ENCODE measurements at regions not wholly inside any gene's neighbourhood (a gene's known extent, or its start where the extent isn't known, plus 50 kb on each side); places are given as distances from the start of the nearest gene placed in this dataset.
A peak's percentile ranks its signal among the peaks of the same experiment; 100 is the strongest.

DNA sequence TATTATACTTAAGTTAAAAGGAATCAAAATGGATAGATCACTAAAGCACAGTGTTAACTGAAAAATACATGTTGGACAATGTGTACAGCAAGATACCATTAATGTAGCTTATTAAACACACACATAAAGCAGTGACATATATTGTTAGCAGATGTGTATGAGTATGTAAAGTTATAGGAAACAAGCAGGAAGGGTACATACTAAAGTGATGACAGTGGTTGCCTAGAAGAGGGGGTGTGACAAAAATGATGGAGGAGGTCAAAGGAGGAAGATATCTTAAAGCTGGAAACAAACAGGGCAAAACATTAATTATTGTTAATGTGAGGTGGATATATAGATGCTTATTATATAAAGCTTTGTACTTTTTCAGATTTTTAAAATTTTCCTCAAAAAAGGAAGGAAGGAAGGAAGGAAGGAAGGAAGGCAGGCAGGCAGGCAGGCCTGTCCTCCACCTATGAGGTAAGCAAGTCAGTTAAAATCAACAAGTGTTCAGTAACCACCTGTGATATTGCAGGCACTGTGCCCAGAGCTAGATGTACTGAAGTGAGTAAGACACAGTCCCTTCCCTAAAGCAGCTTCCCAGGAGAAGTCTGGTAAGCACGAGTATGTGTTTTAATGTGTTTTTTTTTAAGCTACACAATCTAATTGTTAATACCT, 252.9 kb upstream of the NR5A2 start:
- DNase-seq: peak; percentile 21

DNA sequence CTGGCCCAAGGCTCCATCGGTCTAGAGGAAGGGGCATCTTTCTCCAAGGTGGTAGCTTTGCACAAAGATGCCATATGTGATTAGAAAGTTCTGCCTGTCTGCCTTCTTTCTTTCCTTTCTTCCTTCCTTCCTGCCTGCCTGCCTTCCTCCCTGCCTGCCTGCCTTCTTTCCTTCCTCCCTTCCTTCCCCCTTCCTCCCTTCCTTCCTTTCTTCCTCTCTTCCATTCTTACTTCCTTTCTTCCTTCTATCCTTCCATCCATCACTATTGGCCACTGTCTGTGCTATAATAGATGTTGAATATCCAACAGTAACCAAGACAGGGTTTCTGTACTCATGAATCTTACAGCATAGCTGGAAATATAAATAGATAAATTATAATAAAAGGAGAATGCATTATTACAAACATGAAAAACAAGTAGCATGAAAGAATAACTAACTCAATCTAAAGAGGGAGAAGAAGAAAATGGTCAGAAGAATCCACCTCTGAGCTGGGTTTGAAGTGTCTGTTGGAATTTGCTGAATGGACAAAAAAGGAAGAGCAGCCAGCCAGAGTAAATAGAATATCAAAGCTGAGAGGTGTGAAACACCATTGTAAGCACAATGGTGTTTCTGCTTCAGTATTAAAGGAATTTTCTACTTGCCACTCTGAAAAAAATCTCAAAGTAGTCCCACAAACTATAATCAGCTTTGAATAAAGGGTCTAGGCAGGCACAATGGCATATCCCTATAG, 250.6 kb upstream of the NR5A2 start:
- DNase-seq: no peak

DNA sequence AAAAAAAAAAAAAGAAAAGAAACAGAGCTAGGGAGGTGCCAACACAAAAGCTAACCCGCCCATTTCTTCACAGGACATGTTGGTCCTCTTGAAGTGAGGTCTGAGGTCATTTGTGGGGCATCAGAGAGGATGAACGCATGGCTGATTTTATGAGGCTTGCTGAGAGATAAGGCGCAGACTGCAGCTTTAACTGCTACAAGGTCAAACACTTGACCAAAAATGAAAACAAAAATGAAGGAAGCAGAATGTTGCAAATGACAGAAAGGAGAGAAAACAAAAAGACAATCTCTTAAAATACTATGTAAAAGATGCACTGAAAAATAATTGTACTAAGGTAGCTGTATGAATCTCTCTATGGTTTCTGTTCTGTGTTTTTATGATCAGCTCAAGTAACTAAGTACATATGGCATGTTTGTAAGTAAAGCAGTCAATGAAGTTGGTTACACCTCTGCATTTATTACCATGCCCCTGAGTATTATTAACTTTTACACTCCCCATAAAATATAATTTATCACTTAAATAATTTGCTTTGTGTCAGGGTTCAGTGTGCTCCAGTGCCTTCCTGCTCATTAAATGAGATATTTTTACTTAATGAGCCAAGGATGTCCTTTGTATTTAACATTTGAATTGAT, 249.1 kb upstream of the NR5A2 start:
- DNase-seq: no peak

DNA sequence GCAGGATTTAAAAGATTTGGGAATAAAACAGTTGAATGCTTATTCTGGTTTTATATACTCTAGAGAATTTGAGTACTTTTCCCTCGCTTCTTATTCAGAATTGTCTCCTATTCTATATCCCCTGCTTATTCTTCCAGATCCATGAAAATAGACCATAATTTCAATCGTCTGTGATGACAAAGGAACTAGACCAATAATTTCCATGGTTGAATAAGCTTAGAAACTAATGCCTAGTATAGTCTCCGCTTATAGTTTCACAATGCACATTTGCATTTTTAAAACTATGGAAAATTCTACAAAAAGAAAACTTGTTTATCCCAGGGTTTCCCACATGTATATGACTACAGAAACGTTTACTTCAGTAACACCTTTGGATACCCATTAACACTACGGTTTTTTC, 247.4 kb upstream of the NR5A2 start:
- DNase-seq: no peak

DNA sequence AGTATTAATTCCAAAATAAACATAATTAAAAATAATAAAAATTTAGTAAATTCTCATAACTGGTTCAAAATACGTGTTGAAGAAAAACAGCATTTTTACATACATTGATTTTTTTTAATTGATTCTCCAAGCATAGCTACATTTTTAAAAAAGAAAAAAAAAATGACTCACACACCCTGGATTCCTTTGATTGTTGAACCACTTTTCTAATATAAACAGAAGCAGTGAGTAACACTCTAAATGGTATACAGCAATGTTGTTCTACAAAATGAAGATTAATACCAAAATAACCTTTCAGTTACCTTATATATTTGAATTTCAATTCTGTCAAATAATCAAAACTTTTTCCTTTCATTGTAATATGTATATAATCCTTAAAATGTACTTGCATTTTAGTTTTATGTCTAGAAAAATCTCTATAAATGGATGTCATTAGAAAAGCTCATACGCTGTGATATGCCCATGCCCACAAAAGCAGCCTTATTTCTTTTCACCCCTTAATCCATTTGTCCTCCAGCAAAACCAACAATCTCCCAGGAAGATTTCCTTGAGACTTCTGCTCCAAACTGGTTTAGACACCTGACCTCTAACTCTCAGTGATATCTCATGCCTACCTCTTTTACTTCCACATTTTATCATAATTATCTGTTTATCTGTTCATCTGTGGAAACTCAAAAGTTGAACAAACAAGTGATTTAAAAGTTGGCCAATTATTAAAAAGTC, 246.4 kb upstream of the NR5A2 start:
- DNase-seq: no peak

DNA sequence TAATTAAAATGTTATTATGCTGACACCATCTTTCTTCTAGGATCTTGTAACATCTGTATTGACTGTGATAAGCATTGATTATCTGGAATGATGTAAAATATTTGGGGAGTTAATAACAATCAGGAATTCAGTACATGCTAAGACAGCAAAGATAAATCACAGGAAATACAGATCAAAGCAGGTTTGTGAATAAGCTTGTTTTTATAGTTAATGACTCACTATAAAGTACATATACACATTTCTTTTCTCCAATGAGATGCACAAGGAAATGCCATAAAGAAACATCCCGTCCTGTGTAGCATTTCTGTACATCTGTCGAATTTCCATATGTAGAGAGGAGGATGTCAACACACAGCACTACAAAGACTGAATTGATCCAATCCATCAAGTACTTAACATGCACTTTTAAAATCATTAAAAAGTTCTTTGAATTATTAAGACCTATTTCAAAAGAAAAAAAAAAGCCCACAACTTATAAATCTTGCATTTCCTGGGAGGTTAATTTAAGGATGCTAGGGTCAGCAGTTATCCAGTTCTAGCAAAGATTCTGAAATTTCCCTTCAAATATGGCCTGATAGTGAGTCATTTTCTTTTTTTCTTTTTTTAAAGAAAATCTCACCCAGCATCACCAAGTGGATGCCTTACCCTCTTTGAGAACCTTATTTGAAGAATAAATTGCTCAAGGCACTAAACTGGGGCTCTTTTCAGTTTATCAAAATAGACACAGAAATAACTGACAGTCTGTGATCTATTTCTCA, 243.2 kb upstream of the NR5A2 start:
- DNase-seq: no peak

DNA sequence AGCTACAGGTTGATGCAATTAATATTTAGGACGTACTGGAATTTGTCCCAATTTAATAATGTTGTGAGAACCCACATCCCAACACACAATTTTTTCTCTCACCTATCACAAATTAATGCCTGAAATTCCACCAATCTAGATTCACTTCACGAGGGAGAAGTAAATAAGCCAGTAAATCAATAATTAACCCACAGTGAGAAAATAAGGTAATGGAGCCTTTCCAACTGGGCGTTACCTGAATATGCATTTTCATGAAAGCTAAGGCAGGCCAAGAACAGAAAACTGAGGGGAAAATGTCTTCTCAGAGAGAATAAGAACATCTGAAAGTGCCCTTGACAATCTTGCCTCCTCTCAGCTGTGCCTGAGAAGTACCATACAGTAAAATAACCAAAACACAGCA, 240.8 kb upstream of the NR5A2 start:
- DNase-seq: no peak

DNA sequence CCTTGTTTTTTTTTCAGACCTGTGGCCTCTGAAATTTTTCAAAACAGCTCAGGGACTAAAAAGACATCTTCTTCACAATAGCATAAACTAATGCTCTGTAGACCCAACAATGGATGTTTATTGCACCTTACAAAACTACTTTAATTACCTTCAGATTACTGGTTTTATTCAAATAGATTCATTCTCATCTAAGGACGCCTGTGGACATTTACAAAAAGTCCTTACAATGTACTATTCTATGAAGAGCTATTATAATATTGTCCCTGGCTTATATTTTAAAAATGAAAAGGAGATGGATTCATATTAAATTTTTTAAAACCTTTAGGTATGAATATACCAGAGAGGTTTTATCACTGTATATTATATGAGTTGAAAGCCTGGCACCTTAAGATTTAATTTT, 238.4 kb upstream of the NR5A2 start:
- DNase-seq: no peak

DNA sequence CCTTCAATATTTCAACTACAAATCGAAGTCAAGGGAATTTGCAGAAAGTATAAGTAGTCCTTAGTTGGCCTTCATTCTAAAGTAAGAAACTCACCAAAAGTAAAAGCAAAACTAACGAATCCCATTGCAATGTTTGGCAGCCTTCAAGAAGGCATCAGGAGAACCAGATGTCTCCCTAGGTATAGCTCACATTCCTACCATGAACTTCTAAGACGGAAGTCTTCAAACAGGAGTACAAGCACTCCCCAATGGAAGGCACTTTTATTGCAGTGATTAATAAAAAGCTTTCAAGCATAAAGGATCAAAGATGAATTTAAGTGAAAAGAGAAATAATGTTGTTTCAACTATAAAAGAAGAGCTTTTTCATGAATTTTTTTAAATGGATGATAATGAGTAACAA, 236.0 kb upstream of the NR5A2 start:
- DNase-seq: no peak

DNA sequence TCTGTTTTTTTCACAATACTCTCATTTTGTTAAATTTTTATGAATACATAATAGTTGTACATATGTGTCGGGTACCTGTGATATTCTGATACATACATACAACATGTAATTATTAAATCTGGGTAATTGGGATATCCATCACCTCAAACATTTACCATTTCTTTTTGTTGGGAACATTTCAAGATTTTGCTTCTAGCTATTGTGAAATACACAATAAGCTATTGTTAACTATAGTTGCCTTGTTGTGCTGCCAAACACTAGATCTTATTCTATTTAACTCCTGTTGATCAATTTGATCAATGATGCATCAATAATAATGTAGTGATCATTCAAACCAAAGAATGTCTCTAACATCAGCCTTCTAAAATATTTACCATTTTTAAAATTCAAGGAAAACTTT, 234.6 kb upstream of the NR5A2 start:
- DNase-seq: no peak

DNA sequence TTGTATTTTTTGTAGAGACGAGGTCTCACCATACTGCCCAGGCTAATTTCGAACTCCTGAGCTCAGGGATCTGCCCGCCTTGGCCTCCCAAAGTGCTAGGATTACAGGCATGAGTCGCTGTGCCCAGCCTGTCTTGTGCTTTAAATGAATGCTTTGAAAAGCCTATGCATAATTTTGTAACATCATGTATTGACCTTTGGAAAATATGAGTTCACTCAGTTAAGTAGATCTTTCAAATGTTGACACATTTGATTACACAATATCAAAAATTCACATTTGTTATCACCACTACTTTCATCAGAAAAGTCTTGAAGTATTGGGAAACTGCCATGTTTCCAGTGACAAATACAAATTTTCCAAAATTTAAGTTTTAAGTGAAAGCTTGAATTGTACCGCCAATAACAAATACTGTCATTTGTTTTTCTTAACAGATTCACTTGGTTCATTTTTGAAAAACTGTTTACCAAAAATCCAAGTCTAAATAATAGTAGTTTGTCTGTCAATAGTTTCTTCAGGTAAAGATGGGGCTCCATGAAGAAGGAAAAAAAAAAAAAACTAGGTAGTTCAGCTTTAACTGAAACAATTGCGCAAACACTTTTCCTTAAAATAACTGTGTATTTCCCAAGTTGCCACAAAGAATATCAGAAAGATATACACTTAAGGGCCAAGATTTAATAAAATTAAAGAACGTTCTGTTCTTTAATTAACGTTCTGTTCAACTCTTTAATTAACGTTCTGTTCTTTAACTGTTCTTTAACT, 233.2 kb upstream of the NR5A2 start:
- DNase-seq: no peak

DNA sequence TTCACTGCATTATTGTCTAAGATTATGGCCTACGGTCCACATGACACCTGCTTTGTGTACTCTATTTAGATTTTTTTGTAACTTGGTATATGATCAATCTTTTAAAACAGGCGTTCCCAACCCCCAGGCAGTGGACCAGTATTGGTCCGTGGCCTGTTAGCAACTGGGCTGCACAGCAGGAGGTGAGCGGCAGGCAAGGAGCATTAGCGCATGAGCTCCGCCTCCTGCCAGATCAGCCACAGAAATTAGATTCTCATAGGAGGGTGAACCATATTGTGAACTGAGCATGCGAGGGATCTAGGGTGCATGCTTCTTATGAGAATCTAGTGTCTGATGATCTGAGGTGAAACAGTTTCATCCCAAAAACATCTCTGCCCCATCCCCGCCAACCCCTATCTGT, 228.4 kb upstream of the NR5A2 start:
- no peak for DNase-seq

DNA sequence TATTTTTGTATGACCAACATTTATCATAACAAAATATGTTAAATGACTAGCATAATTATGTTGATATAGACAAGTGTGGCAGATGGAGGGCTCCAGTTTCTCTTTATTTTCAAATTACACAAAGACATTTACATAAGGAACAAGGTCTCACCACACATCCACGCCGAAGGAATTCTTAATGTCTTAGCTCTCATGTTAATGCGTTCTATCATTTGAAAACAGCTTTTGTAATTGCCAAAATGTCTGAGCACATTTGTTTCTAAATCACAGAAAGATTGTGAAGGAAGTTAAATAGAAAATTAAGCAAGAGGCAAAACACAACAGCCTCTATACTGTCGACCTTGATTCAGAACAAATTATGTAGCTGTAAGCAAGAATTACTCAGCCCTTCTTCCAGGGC, 223.0 kb upstream of the NR5A2 start:
- DNase-seq: no peak

DNA sequence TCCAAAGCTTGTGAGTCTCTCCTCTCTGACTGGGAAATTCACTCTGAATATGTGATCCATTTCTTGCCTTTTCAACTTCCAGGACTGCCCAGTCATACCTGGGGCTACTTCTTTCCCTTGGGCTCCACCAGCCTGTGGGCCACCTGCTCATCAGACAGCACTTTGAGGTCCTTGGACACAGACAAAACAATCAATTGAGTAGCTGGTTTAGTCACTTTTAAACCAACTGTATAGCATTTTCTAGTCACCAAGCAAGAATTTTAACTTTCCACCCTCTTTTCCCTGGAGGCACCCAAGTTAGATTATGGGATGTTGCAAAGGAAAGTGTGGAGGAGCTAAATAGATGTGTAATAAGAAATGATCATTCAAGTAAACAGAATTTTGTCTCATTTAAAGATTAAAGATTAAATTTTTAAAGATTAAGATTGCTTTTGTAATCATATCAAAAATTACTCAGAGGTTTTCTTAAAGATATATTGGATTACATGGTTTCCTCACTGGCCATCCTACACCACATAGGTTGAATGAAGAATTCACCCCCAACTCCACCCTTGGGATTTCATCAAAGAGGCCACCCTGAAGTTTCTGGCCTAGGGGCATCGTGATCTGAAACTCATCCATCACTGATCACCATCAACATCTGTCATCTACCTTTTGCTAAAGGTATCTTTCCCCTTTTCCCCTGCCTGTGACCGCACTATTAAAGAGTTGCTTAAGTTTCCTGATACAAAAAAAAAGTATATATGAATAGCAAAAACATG, 219.2 kb upstream of the NR5A2 start:
- DNase-seq: no peak

DNA sequence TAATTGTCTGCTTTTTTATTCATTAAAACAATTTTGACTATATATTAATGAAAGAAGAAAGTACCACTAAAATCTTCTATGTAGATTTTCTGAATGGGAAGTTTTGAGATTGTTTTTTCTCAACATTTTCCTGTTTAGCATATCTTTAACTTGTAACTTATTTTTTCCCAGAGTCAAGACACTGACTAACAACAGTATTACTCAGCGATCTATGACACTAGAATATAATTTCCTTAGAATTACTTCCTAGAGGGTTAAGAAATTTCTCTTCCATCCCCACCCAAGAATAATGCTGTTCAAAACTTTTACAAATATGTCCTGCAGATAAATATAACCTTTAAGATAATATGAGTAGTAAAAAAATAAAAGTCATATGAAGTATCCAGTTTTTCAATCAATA, 218.2 kb upstream of the NR5A2 start:
- no peak for DNase-seq

DNA sequence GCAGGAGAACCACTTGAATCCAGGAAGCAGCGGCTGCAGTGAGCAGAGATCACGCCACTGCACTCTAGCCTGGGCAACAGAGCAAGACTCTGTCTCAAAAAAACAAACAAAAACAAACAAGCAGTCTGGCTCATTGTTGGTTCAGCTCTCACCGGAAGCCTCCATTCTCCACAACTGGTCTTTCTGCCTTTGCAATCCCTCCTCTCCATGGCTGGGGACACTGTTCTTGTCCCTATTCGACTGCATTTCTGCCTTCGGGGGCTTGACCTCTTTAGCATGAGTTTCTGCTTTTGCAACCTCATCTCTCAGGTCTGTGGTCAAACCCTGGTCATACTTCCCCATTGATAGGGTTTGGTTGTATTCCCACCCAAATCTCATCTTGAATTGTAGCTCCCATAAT, 216.3 kb upstream of the NR5A2 start:
- DNase-seq: no peak

DNA sequence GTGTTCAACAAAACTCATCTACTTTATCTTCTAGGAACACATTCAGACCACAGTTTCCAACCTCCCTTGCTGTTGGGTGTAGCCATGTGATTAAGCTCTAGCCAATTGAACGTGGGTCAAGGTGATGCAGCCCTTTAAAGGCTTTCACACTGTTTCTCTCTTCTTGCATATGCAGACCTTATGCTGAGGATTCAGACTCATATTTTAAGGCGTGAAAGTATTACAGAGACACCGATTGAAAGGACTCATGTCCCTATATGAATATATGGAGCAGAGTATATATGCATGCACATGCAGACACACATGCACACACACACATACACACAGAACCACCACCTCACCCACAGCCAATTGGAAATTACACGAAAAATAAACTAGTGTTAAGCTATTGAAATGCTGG, 214.3 kb upstream of the NR5A2 start:
- no peak for DNase-seq

DNA sequence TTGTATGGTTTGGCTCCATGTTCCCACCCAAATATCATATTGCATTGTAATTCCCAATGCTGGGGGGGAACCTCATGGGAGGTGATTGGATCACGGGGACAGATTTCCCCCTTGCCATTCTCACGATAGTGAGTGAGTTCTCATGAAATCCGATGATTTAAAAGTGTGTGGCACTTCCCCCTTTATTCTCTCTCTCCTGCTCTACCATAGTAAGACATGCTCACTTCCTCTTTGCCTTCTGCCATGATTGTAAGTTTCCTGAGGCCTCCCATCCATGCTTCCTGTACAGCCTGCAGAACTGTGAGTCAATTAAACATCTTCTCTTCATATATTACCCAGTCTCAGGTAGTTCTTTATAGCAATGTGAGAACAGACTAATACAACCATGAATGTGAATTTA, 211.6 kb upstream of the NR5A2 start:
- no peak for DNase-seq

DNA sequence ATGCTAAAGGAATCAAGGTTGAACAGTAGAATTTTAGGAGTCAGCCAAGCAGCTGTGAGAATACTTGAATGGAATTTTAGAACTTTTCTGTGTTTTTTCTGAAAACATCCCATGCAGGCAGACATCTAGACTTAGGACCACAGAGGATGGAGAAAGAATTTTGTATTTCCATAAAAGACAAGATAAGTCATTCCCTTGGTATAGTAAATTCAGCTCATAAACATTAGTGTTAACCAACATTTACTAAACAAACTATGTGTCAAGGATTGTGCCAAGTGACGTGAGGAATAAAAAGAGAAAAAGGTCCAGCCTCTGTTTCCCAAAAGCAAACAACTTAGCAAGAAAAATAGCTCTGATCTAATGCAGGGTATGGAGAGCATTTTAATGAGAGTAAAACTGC, 210.2 kb upstream of the NR5A2 start:
- no peak for DNase-seq

DNA sequence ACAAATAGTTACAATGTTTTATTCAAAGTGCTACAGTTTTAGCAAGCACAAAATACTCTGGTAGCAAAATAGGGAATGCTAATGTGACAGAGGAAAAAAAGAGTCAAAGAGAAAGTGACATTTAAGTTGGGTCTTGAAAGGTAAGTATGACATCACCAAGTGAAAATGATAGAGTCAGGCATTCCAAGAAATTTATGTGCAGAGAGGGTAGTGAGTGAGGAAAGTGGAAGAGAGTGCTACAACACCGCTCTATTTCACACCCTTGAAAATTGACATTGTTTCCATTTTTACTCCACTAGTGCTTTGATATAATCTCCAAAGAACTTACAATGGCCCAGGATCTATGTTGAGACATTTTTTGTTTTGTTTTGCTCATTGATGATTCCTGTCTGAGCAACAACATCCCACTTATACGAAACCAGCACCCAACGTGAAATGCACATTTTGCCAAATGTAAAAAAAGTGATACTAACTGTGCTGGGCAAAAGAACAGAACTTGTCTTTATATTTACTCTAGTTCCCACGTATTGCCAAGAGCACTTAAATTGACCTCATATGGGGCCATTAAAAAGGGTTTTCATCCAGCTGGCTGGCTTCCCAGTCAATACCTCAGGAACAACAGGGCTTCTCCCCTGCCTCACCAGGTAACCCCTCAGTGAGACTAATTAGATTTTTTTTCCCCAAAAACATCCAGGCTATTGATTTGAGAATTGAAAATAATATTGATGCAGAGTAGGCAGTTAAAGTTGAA, 206.3 kb upstream of the NR5A2 start:
- peak; percentile 32 for DNase-seq

DNA sequence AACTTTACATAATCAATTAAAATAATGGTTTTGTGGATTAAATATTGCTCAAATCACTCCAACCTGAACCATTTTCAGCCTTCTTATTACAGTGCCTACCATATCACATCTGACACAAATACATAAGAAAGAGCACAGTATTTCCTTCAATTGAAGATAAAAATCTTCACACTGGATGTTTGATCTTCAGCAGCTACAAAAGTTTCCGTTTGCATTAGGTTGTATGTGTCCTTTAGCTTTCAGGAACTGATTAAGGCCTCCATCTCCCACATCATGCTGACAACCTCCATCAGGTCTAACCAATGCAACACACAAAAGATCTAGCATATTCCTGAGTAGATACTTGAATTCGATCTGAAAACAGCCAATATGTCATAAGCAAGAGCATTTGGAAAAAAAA, 195.1 kb upstream of the NR5A2 start:
- DNase-seq: no peak

Data from NCI-H2107 (cell line).